Gastrocnemius medialis (tissue), 4 donors: ENCODE measurements at regions not wholly inside any gene's neighbourhood (a gene's known extent, or its start where the extent isn't known, plus 50 kb on each side); places are given as distances from the start of the nearest gene placed in this dataset.

Experiments
- ATAC-seq, 2 donors: fragments of 150-250 bp; one replicate each; pipeline ENCODE4 v1.9.1; 2016
- DNase-seq, 2 donors: peaks; one replicate each; pipeline ENCODE4 v3.0.0-alpha.2; 2019
- H3K27ac ChIP-seq, 4 donors: fragments of 200-600 bp; sonication (generic); 1 replicate in 1 of 4; 2 replicates in 3 of 4; pipeline ENCODE4 v1.5.1; 2016 to 2018; ENCODE audit warnings: mild to moderate bottlenecking in 2 of 4, moderate library complexity in 1 of 4
- H3K27me3 ChIP-seq, 3 donors: fragments of 200-600 bp; sonication (generic) in 2 of 3; 1 replicate in 1 of 3; 2 replicates in 2 of 3; pipeline versions ENCODE4 v1.5.1 to v1.6.0; 2016 to 2019; ENCODE audit warnings: mild to moderate bottlenecking in 1 of 3, moderate library complexity in 1 of 3
- H3K36me3 ChIP-seq, 2 donors: fragments of 200-600 bp; sonication (generic) in 1 of 2; one replicate each; pipeline ENCODE4 v1.5.1; 2017 to 2018
- H3K4me1 ChIP-seq, 2 donors: fragments of 200-600 bp; sonication (generic) in 1 of 2; one replicate each; pipeline ENCODE4 v1.5.1; 2016 to 2017; ENCODE audit warnings: mild to moderate bottlenecking in 2 of 2
- H3K4me3 ChIP-seq, 4 donors: fragments of 200-600 bp; sonication (generic) in 3 of 4; 1 replicate in 1 of 4; 2 replicates in 3 of 4; pipeline ENCODE4 v1.5.1; 2016 to 2019; ENCODE audit warnings: mild to moderate bottlenecking in 2 of 4
- H3K9me3 ChIP-seq, 3 donors: fragments of 200-600 bp; sonication (generic) in 2 of 3; 1 replicate in 1 of 3; 2 replicates in 2 of 3; pipeline ENCODE4 v1.5.1; 2016 to 2019
- CTCF ChIP-seq, 5 experiments: fragments of 450-650 bp in 3 of 5; fragments of 200-600 bp in 2 of 5; sonication (generic) in 2 of 5; IDR thresholded peaks in 4 of 5; conservative IDR thresholded peaks in 1 of 5; 1 replicate in 4 of 5; 2 replicates in 1 of 5; pipeline ENCODE4 v1.5.1; 2016 to 2019; ENCODE audit warnings: antibody characterized with exemption in 5 of 5, mild to moderate bottlenecking in 3 of 5, moderate library complexity in 3 of 5
- POLR2A ChIP-seq, 2 donors: fragments of 450-650 bp; IDR thresholded peaks; one replicate each; pipeline ENCODE4 v1.6.1; 2017; ENCODE audit warnings: antibody characterized with exemption in 2 of 2, mild to moderate bottlenecking in 2 of 2, moderate library complexity in 2 of 2
- in situ Hi-C, 4 donors: fragments of 200-750 bp; cut with MboI; loops; one replicate each; pipeline versions ENCODE4 v1.15.0 to v1.8.0; 2017; ENCODE audit warnings: low sequenced_read_pairs in 4 of 4
- intact Hi-C: fragments of 100-400 bp; cut with DNase I; formaldehyde crosslinking; loops from one replicate; pipeline ENCODE4 v1.15.1; 2023; ENCODE audit warnings: low total_unique reads

GRCh38 chr9:86801246-86801645 is 146.1 kb downstream of the GAS1 start:
- in situ Hi-C loops (no loop called here), intact Hi-C loops (no loop called here)
- no peak for TF ChIP-seq POLR2A (IDR thresholded peaks at IDR 0.05)
- no peak for ATAC-seq
- no peaks in the 10 kb centered on the region for H3K9me3 ChIP-seq
- H3K4me3 ChIP-seq: no peak overlapping the region
- H3K36me3 ChIP-seq: no peaks in the 10 kb centered on the region
- H3K4me1 ChIP-seq: no peaks in the 10 kb centered on the region
- H3K27ac ChIP-seq: peak overlapping the region in 2 of 4 donors; percentile 6 to 34
- H3K27me3 ChIP-seq: no peaks in the 10 kb centered on the region
- no peak for DNase-seq

GRCh38 chr9:86800681-86801080 is 146.6 kb downstream of the GAS1 start:
- intact Hi-C loops (no loop called here), in situ Hi-C loops (no loop called here)
- Histone ChIP-seq H3K4me3 (no peak overlapping the region), H3K36me3 (no peaks in the 10 kb centered on the region), H3K27me3 (no peaks in the 10 kb centered on the region), H3K4me1 (no peaks in the 10 kb centered on the region), H3K9me3 (no peaks in the 10 kb centered on the region), H3K27ac (no peak overlapping the region)
- ATAC-seq (no peak), DNase-seq (no peak)
- no peak for TF ChIP-seq CTCF (IDR thresholded peaks at IDR 0.05 in 4 of 5, conservative IDR thresholded peaks at IDR 0.05 in 1 of 5)
- no peak for TF ChIP-seq POLR2A (IDR thresholded peaks at IDR 0.05)

- in situ Hi-C loops: no loop called here
- TF ChIP-seq POLR2A (IDR thresholded peaks at IDR 0.05): no peak
- TF ChIP-seq CTCF (IDR thresholded peaks at IDR 0.05 in 4 of 5, conservative IDR thresholded peaks at IDR 0.05 in 1 of 5): no peak
- no peak for ATAC-seq
- H3K36me3 ChIP-seq: no peaks in the 10 kb centered on the region
- no peaks in the 10 kb centered on the region for H3K27me3 ChIP-seq
- no peaks in the 10 kb centered on the region for H3K9me3 ChIP-seq
- H3K27ac ChIP-seq: no peak overlapping the region
- H3K4me3 ChIP-seq: no peak overlapping the region
- intact Hi-C loops: loop anchor here (10.0 kb wide), 1 partner anchor 294 kb away; no protein-coding TSS in a partner anchor
- DNase-seq: no peak
- no peaks in the 10 kb centered on the region for H3K4me1 ChIP-seq
Measured at GRCh38 chr9:86798966-86799365, 148.3 kb downstream of the GAS1 start.

GRCh38 chr9:86796666-86797065 is 150.6 kb downstream of the GAS1 start:
- Histone ChIP-seq H3K36me3 (no peaks in the 10 kb centered on the region), H3K9me3 (no peaks in the 10 kb centered on the region), H3K27ac (peak overlapping the region in 3 of 4 donors; percentile 10 to 46 (median 24)), H3K4me1 (no peaks in the 10 kb centered on the region), H3K27me3 (no peaks in the 10 kb centered on the region), H3K4me3 (no peak overlapping the region)
- TF ChIP-seq CTCF (IDR thresholded peaks at IDR 0.05 in 4 of 5, conservative IDR thresholded peaks at IDR 0.05 in 1 of 5) (no peak), POLR2A (IDR thresholded peaks at IDR 0.05) (no peak)
- ATAC-seq (no peak), DNase-seq (no peak)
- in situ Hi-C loops (no loop called here), intact Hi-C loops (loop anchor here (2.0 to 10.0 kb wide), 2 partner anchors 64 to 292 kb away; no protein-coding TSS in a partner anchor)

- TF ChIP-seq CTCF (IDR thresholded peaks at IDR 0.05 in 4 of 5, conservative IDR thresholded peaks at IDR 0.05 in 1 of 5) (no peak), POLR2A (IDR thresholded peaks at IDR 0.05) (peak in 1 of 2 donors; percentile 20)
- Histone ChIP-seq H3K27me3 (no peaks in the 10 kb centered on the region), H3K36me3 (no peaks in the 10 kb centered on the region), H3K9me3 (no peaks in the 10 kb centered on the region), H3K4me1 (no peaks in the 10 kb centered on the region), H3K4me3 (peak overlapping the region in 2 of 4 donors; percentile 29 to 35), H3K27ac (peak overlapping the region; percentile 45 to 54 (median 46))
- intact Hi-C loops (loop anchor here (2.0 to 10.0 kb wide), 2 partner anchors 63 to 291 kb away; no protein-coding TSS in a partner anchor), in situ Hi-C loops (no loop called here)
- ATAC-seq (peak; percentile 58 to 77), DNase-seq (peak; percentile 19 to 60)
Measured at GRCh38 chr9:86795823-86796553, 151.3 kb downstream of the GAS1 start.
